Skeletal muscle cell (primary cell): ENCODE measurements at regions not wholly inside any gene's neighbourhood (a gene's known extent, or its start where the extent isn't known, plus 50 kb on each side); places are given as distances from the start of the nearest gene placed in this dataset.
A peak's percentile ranks its signal among the peaks of the same experiment; 100 is the strongest.
"Not testable (repeated sequence)": the region's sequence is repeated elsewhere in the genome, so short reads cannot be mapped to it uniquely, and the experiment has no call there.

Experiments
- DNase-seq: peaks from one replicate; pipeline ENCODE4 v3.0.0-alpha.2; 2010; ENCODE audit warnings: low read depth
- H3K4me3 ChIP-seq: 2 replicates; pipeline ENCODE4 v1.5.1; 2011; ENCODE audit warnings: low read depth, mild to moderate bottlenecking, control low read depth, low read length, moderate library complexity

- DNase-seq, H3K4me3 ChIP-seq: not testable (repeated sequence)
Observed at GRCh38 chr12:90533828-90534227, 421.1 kb downstream of the CCER1 start.

GRCh38 chr12:90520002-90520734 is 434.8 kb downstream of the CCER1 start:
- DNase-seq = no peak
- H3K4me3 ChIP-seq = no peak overlapping the region

GRCh38 chr12:90519285-90519684 is 435.7 kb downstream of the CCER1 start:
- DNase-seq = no peak

DNA sequence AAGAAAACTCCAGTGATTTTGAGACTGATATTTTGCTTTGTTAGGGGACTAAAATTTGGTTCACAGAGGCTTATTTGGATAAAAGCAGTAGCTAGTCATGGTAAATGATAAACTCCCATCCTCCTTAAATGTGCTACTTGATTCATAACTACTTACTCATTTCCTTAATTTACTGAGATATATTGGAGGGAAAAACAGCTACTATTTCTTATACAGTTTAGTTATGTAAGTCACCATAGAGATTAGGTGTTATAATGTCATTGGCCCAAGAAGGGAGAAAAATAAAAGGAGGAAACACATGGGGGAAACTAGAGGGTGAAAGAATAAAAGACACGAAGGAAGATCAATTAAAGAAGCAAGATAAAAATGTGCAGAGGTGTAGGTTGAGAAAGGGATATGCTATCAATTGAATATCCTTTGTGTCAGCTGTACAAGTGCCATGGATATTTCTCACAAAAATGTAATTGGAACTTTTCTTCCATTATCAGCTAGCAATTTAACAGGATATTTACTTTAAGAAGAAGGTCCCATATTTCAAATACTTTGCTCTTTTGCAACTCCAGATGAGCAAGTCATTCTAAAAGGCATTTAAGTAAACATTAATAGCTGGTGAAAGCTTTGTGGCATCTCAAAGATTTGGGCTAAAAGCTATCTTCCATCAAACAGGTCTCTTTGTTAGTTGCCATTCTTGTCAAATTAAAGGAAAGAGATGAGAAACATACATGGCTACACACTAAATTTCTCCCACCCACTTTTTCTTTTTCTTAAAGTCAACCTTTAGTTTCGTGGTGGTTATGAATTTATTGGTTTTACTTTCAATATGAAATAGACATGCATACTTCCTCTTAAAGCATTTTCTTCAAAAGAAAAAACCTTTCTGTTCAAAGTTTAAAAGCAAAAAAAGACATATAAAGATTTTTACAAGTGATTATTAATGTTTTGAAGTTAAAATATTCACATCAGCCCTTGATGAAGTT is 439.5 kb downstream of the CCER1 start:
- DNase-seq = peak; percentile 9
- H3K4me3 ChIP-seq = no peak overlapping the region

More at GRCh38 chr12:90519285-90519684, 435.7 kb downstream of the CCER1 start:
- no peak overlapping the region for H3K4me3 ChIP-seq

DNA sequence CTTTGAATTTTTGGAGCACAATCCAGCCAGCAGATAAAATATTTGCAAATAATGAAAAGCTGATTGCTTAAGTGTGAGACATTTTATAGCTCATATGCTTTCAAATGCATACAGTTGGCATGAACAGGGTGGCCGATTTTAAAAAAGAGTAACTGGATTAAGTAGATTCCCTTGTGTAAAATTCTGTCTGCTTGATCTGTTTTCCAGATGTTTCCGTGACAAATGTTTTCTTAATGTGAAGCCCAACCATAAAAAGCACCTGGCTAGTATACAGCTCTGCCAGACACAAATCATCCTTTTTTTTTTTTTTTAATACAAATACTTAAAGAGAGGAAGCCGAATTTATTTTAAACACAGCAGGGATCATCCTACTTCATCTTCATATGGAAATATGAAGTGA is 440.7 kb downstream of the CCER1 start:
- H3K4me3 ChIP-seq = no peak overlapping the region

GRCh38 chr12:90512518-90512917 is 442.5 kb downstream of the CCER1 start:
- H3K4me3 ChIP-seq = no peak overlapping the region
- DNase-seq = no peak

More for the DNA sequence above, 440.7 kb downstream of the CCER1 start:
- peak; percentile 48 for DNase-seq

DNA sequence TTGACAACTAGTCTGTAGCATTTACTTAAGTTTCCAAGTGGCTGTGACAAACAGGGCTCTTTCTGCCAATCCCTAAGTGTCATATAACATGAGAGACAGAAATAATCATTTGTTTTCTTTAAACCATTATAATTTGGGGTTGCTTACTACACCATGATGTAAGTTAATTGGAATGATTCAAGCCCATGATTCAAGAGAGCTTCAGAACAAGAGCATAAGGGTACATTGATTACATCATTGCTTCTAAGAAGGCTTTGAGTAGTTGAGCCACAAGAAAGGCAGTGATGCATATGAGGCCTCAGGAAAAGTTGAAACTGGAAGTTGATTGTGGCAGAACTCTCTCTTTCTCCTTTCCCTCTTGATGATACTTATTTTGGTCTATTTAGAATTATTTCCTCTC is 444.0 kb downstream of the CCER1 start:
- peak; percentile 85 for DNase-seq

DNA sequence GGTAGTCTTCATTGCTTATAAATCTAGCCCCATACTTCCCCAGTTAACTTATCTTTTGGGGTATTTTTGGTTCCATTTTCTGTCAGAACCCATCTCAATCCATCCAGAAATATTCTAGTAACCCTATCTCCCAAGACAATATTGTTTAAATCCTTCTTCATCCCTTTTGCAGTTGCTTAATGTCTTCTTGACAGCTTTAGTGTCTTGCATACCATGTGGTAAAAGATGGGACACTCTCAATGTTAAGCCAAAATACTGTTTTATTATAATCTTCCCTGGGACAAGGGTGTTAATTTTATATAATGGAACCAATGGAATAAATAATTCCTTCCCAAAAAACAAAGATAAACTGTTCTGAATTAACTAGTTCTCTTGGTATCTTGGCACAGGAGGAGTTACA is 450.2 kb downstream of the CCER1 start:
- H3K4me3 ChIP-seq = no peak overlapping the region
- no peak for DNase-seq

More for the DNA sequence above, 444.0 kb downstream of the CCER1 start:
- H3K4me3 ChIP-seq = no peak overlapping the region

GRCh38 chr12:90502070-90502469 is 452.9 kb downstream of the CCER1 start:
- H3K4me3 ChIP-seq = no peak overlapping the region
- DNase-seq = no peak

GRCh38 chr12:90501412-90501811 is 453.6 kb downstream of the CCER1 start:
- H3K4me3 ChIP-seq = no peak overlapping the region
- no peak for DNase-seq

DNA sequence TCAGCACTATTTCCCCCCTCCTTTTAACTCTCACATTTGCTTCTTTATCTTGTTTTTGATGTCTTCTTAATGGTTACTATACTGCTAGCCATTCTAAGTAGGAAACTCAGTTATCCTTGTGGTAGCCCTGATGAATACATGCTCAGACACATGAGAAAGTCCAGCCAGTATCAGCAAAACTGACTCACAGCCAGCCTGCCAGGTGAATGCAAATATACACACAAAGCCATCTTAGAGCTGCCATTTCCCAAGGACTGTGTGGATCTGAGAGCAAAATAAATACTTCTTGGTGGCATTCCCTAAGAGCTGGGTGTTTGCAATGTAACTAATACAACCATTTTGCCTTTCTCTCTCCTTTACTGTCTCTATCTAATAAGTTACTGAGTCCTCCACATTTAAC is 455.2 kb downstream of the CCER1 start:
- no peak overlapping the region for H3K4me3 ChIP-seq
- no peak for DNase-seq

- DNase-seq = no peak
- H3K4me3 ChIP-seq = no peak overlapping the region
Observed at GRCh38 chr12:90497923-90498545, 456.9 kb downstream of the CCER1 start.

DNA sequence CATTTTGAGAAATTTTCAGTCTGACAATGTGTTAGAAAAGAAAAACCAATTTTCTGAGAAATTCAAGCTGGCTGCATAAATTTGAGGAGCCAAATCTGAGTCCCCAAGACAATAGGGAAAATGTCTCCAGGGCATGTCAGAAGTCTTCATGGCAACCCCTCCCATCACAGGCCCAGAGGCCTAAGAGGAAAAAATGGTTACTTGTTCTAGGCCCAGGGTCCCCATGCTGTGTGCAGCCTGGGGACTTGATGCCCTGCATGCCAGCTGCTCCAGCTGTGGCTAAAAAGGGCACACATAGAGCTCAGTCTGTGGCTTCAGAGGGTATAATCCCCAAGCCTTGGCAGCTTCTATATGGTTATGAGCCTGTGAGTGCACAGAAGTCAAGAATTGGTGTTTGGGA is 464.6 kb downstream of the CCER1 start:
- DNase-seq = no peak
- no peak overlapping the region for H3K4me3 ChIP-seq

- no peak for DNase-seq
- no peak overlapping the region for H3K4me3 ChIP-seq
Observed at GRCh38 chr12:90489141-90489540, 465.8 kb downstream of the CCER1 start.

GRCh38 chr12:90485560-90485959 is 469.4 kb downstream of the CCER1 start:
- H3K4me3 ChIP-seq = no peak overlapping the region
- no peak for DNase-seq

GRCh38 chr12:90484094-90484493 is 470.9 kb downstream of the CCER1 start:
- no peak for DNase-seq
- H3K4me3 ChIP-seq = no peak overlapping the region

GRCh38 chr12:90481748-90482147 is 473.2 kb downstream of the CCER1 start:
- no peak for DNase-seq

DNA sequence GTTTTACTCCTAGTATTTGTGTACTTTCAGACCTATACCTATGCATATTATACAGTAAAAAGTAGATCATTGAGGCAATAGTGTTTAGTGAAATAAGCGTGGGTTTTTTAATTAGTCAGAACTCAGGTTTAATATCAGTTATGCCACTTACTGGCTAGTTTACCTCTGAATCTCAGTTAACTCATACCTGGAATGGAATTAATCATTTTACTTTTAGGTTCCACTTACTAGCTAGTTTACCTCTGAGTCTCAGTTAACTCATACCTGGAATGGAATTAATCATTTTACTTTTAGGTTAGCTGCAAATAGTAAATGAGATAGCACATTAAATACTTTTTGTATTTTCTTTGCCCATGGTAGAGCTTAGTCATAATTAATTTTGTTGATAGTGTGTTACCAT is 475.7 kb downstream of the CCER1 start:
- H3K4me3 ChIP-seq = no peak overlapping the region
- DNase-seq = no peak

More at GRCh38 chr12:90481748-90482147, 473.2 kb downstream of the CCER1 start:
- no peak overlapping the region for H3K4me3 ChIP-seq

GRCh38 chr12:90473831-90474230 is 481.1 kb downstream of the CCER1 start:
- no peak overlapping the region for H3K4me3 ChIP-seq
- no peak for DNase-seq

- H3K4me3 ChIP-seq = no peak overlapping the region
- DNase-seq = peak; percentile 0
Observed at GRCh38 chr12:90460681-90461080, 494.3 kb downstream of the CCER1 start.
